B cell (primary cell): ENCODE measurements at regions not wholly inside any gene's neighbourhood (a gene's known extent, or its start where the extent isn't known, plus 50 kb on each side); places are given as distances from the start of the nearest gene placed in this dataset.

ENCODE experiments used
- ATAC-seq: fragments of 200-7000 bp; cut with Tn5 transposase; one replicate; pipeline ENCODE4 v1.10.0; 2021; ENCODE audit warnings: low read depth, mild to moderate bottlenecking, moderate number of reproducible peaks, moderate library complexity
- CTCF ChIA-PET: fragments of 350-600 bp; sonication (Branson Sonifier 250); formaldehyde crosslinking; loops from one replicate; lab custom pipeline; 2021; ENCODE audit warnings: antibody characterized with exemption, inconsistent platforms; lab: Charles Lee
- POLR2A ChIA-PET: fragments of 350-600 bp; sonication (Branson Sonifier 250); formaldehyde crosslinking; loops from one replicate; lab custom pipeline; 2021; ENCODE audit warnings: antibody characterized with exemption; lab: Charles Lee
- DNase-seq: peaks from one replicate; pipeline ENCODE4 v3.0.0; 2013
- H2AFZ ChIP-seq: 2 replicates; pipeline ENCODE4 v1.6.1; 2012; ENCODE audit warnings: mild to moderate bottlenecking, low read depth, low read length; ENCODE audit not compliant: insufficient read depth, poor library complexity, severe bottlenecking
- H3K27ac ChIP-seq, 2 donors: 1 replicate in 1 of 2; 2 replicates in 1 of 2; pipeline ENCODE4 v1.5.1; 2012 to 2013; ENCODE audit warnings: low read length in 2 of 2, mild to moderate bottlenecking in 2 of 2, moderate library complexity in 1 of 2
- H3K27me3 ChIP-seq, 4 experiments: fragments of 200-600 bp in 1 of 4; sonication (generic) in 1 of 4; replicated peaks in 1 of 4; 1 replicate in 2 of 4; 2 replicates in 2 of 4; pipeline versions ENCODE4 v1.6.1 to v1.7.0; 2013 to 2016; ENCODE audit warnings: low read length in 3 of 4, mild to moderate bottlenecking in 2 of 4, mixed read lengths in 1 of 4, moderate library complexity in 1 of 4; ENCODE audit not compliant: insufficient read depth in 4 of 4, control insufficient read depth in 3 of 4; ENCODE audit errors: control extremely low read depth in 1 of 4
- H3K36me3 ChIP-seq, 2 experiments: replicated peaks in 1 of 2; 1 replicate in 1 of 2; 2 replicates in 1 of 2; pipeline versions ENCODE4 v1.6.1 to v1.7.1; 2013; ENCODE audit warnings: low read length in 1 of 2; ENCODE audit not compliant: insufficient read depth in 2 of 2, control insufficient read depth in 1 of 2; ENCODE audit errors: control extremely low read depth in 1 of 2, extremely low read depth in 1 of 2
- H3K4me1 ChIP-seq, 2 donors: fragments of 200-600 bp in 1 of 2; sonication (generic) in 1 of 2; 1 replicate in 1 of 2; 2 replicates in 1 of 2; pipeline versions ENCODE4 v1.5.1 to v1.6.1; 2013 to 2017; ENCODE audit warnings: low read length in 2 of 2; ENCODE audit not compliant: control insufficient read depth in 2 of 2, insufficient read depth in 2 of 2
- H3K4me2 ChIP-seq: replicated peaks from 2 replicates; pipeline ENCODE3; 2012; ENCODE audit warnings: mild to moderate bottlenecking, low read depth, low read length; ENCODE audit not compliant: poor library complexity, severe bottlenecking
- H3K4me3 ChIP-seq, 5 experiments: fragments of 200-600 bp in 1 of 5; sonication (generic) in 1 of 5; 1 replicate in 3 of 5; 2 replicates in 2 of 5; pipeline versions ENCODE4 v1.5.1 to v1.7.0; 2011 to 2016; ENCODE audit warnings: low read length in 4 of 5, mild to moderate bottlenecking in 4 of 5, low read depth in 2 of 5, control low read depth in 1 of 5, moderate library complexity in 1 of 5; ENCODE audit not compliant: insufficient read depth in 1 of 5; ENCODE audit errors: control extremely low read depth in 1 of 5, extremely low read depth in 1 of 5
- H3K79me2 ChIP-seq: fragments of 200-600 bp; sonication (generic); one replicate; pipeline ENCODE4 v1.6.0; 2016; ENCODE audit warnings: low read length; ENCODE audit not compliant: control insufficient read depth, insufficient read depth
- H3K9ac ChIP-seq: fragments of 200-600 bp; sonication (generic); 2 replicates; pipeline ENCODE4 v1.6.1; 2017; ENCODE audit warnings: mild to moderate bottlenecking, low read length, moderate library complexity
- H3K9me3 ChIP-seq, 3 donors: one replicate each; pipeline versions ENCODE4 v1.6.1 to v1.7.1; 2013; ENCODE audit warnings: low read length in 2 of 3; ENCODE audit not compliant: control insufficient read depth in 2 of 3, insufficient read depth in 1 of 3; ENCODE audit errors: control extremely low read depth in 1 of 3
- H4K20me1 ChIP-seq: 2 replicates; pipeline ENCODE4 v1.6.0; 2012; ENCODE audit warnings: mild to moderate bottlenecking, low read length; ENCODE audit not compliant: insufficient read depth, control insufficient read depth, poor library complexity, severe bottlenecking
- H3K27ac Mint-ChIP-seq: one replicate; pipeline ENCODE4 v1.8.0; 2021; ENCODE audit warnings: mixed read lengths
- H3K27me3 Mint-ChIP-seq: one replicate; pipeline ENCODE4 v1.8.0; 2021; ENCODE audit warnings: mixed read lengths
- H3K4me1 Mint-ChIP-seq: one replicate; pipeline ENCODE4 v1.8.0; 2021; ENCODE audit warnings: mixed read lengths
- H3K4me3 Mint-ChIP-seq: one replicate; pipeline ENCODE4 v1.8.0; 2021; ENCODE audit warnings: mixed read lengths
- H3K9me3 Mint-ChIP-seq: one replicate; pipeline ENCODE4 v1.8.0; 2022; ENCODE audit warnings: mixed read lengths; ENCODE audit not compliant: insufficient read depth
- EZH2 ChIP-seq: IDR thresholded peaks from 2 replicates; pipeline ENCODE4 v1.6.1; 2012; ENCODE audit warnings: borderline replicate concordance, low read depth, mild to moderate bottlenecking, moderate library complexity, low read length; ENCODE audit not compliant: insufficient read depth, poor library complexity, severe bottlenecking
- WGBS: methylation state at CpG from one replicate; pipeline ENCODE4 v1.1.5; 2013; ENCODE audit warnings: missing lambda C conversion rate; ENCODE audit not compliant: insufficient coverage; 5-methylcytosine and 5-hydroxymethylcytosine counted together
- intact Hi-C: fragments of 100-400 bp; cut with micrococcal nuclease; formaldehyde crosslinking; loops from one replicate; pipeline ENCODE4 v1.10.0; 2022
- TF ChIP-seq, protein P1 (sequence below): fragments of 200-600 bp; IDR thresholded peaks from one replicate; pipeline ENCODE4 v1.8.0; 2022; ENCODE audit warnings: antibody characterized with exemption, mild to moderate bottlenecking

GRCh38 chr4:14596904-14597303 is 405.4 kb upstream of the CPEB2 start:
- Histone ChIP-seq H2AFZ (no peak overlapping the region), H4K20me1 (no peaks in the 10 kb centered on the region), H3K4me1 (no peaks in the 10 kb centered on the region), H3K9ac (no peak overlapping the region), H3K27ac (no peak overlapping the region), H3K27me3 (no peaks in the 10 kb centered on the region), H3K36me3 (no peaks in the 10 kb centered on the region), H3K4me3 (no peak overlapping the region), H3K9me3 (peaks cover 0 to 1% (median 0%) of the 10 kb centered on the region in 3 donors), H3K4me2 (no peak overlapping the region), H3K79me2 (no peaks in the 10 kb centered on the region)
- Mint-ChIP-seq H3K4me1 (peaks cover 4% of the 10 kb centered on the region), H3K27ac (no peak overlapping the region), H3K27me3 (no peaks in the 10 kb centered on the region), H3K4me3 (no peak overlapping the region), H3K9me3 (no peaks in the 10 kb centered on the region)
- DNase-seq (no peak), ATAC-seq (no peak)
- intact Hi-C loops, result no loop called here
- ChIA-PET POLR2A (no interaction called here), CTCF (no interaction called here)
- no CpG with 5 or more reads among the region's 2 CpGs for WGBS
- TF ChIP-seq, protein P1, sequence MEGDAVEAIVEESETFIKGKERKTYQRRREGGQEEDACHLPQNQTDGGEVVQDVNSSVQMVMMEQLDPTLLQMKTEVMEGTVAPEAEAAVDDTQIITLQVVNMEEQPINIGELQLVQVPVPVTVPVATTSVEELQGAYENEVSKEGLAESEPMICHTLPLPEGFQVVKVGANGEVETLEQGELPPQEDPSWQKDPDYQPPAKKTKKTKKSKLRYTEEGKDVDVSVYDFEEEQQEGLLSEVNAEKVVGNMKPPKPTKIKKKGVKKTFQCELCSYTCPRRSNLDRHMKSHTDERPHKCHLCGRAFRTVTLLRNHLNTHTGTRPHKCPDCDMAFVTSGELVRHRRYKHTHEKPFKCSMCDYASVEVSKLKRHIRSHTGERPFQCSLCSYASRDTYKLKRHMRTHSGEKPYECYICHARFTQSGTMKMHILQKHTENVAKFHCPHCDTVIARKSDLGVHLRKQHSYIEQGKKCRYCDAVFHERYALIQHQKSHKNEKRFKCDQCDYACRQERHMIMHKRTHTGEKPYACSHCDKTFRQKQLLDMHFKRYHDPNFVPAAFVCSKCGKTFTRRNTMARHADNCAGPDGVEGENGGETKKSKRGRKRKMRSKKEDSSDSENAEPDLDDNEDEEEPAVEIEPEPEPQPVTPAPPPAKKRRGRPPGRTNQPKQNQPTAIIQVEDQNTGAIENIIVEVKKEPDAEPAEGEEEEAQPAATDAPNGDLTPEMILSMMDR, result no peak
- no peak for TF ChIP-seq EZH2

GRCh38 chr4:14602206-14602605 is 400.1 kb upstream of the CPEB2 start:
- ChIA-PET POLR2A (no interaction called here), CTCF (no interaction called here)
- intact Hi-C loops, result no loop called here
- no peak overlapping the region for H3K4me3 Mint-ChIP-seq
- H3K9me3 Mint-ChIP-seq, result no peaks in the 10 kb centered on the region
- Histone ChIP-seq H2AFZ (no peak overlapping the region), H3K27ac (no peak overlapping the region), H3K9ac (no peak overlapping the region), H3K27me3 (no peaks in the 10 kb centered on the region), H4K20me1 (no peaks in the 10 kb centered on the region), H3K4me1 (no peaks in the 10 kb centered on the region), H3K9me3 (no peaks in the 10 kb centered on the region), H3K4me3 (no peak overlapping the region), H3K36me3 (no peaks in the 10 kb centered on the region), H3K79me2 (no peaks in the 10 kb centered on the region), H3K4me2 (no peak overlapping the region)
- ATAC-seq (no peak), DNase-seq (no peak)
- H3K4me1 Mint-ChIP-seq, result no peaks in the 10 kb centered on the region
- TF ChIP-seq, protein P1, result no peak
- no peak for TF ChIP-seq EZH2
- H3K27me3 Mint-ChIP-seq, result no peaks in the 10 kb centered on the region
- WGBS, result 83% methylated on average over 1 of the region's 2 CpGs
- H3K27ac Mint-ChIP-seq, result no peak overlapping the region
